ENCODE measurements at regions not wholly inside any gene's neighbourhood (a gene's known extent, or its start where the extent isn't known, plus 50 kb on each side); places are given as distances from the start of the nearest gene placed in this dataset.
A peak's percentile ranks its signal among the peaks of the same experiment; 100 is the strongest.

GRCh38 chrX:102863735-102864134 lies 73.3 kb upstream of the RAB40AL start:
- TF ChIP-seq, protein P1, sequence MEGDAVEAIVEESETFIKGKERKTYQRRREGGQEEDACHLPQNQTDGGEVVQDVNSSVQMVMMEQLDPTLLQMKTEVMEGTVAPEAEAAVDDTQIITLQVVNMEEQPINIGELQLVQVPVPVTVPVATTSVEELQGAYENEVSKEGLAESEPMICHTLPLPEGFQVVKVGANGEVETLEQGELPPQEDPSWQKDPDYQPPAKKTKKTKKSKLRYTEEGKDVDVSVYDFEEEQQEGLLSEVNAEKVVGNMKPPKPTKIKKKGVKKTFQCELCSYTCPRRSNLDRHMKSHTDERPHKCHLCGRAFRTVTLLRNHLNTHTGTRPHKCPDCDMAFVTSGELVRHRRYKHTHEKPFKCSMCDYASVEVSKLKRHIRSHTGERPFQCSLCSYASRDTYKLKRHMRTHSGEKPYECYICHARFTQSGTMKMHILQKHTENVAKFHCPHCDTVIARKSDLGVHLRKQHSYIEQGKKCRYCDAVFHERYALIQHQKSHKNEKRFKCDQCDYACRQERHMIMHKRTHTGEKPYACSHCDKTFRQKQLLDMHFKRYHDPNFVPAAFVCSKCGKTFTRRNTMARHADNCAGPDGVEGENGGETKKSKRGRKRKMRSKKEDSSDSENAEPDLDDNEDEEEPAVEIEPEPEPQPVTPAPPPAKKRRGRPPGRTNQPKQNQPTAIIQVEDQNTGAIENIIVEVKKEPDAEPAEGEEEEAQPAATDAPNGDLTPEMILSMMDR (IDR thresholded peaks at IDR 0.05): peak; percentile 63 to 84 (median 77)
- no peak for TF ChIP-seq POLR2A (IDR thresholded peaks at IDR 0.05)

Data from breast epithelium (tissue), 3 donors.